Loucy (cell line): ENCODE measurements at regions not wholly inside any gene's neighbourhood (a gene's known extent, or its start where the extent isn't known, plus 50 kb on each side); places are given as distances from the start of the nearest gene placed in this dataset.

Source experiments
- H2AFZ ChIP-seq: fragments of 200-600 bp; sonication (generic); 2 replicates; pipeline ENCODE4 v1.6.0; 2016; ENCODE audit warnings: antibody characterized with exemption, mild to moderate bottlenecking, low read length, moderate library complexity
- H3F3A ChIP-seq: fragments of 200-600 bp; 2 replicates; pipeline ENCODE4 v1.6.0; 2016; ENCODE audit warnings: antibody characterized with exemption, low read depth, mild to moderate bottlenecking
- H3K27me3 ChIP-seq: fragments of 200-600 bp; sonication (generic); 2 replicates; pipeline ENCODE4 v1.6.1; 2014; ENCODE audit warnings: low read length, mild to moderate bottlenecking; ENCODE audit not compliant: insufficient read depth, poor library complexity, severe bottlenecking
- H3K36me3 ChIP-seq: fragments of 200-600 bp; sonication (generic); 2 replicates; pipeline ENCODE4 v1.6.1; 2016; ENCODE audit warnings: low read length; ENCODE audit not compliant: insufficient read depth
- H3K4me1 ChIP-seq: fragments of 200-600 bp; sonication (generic); 2 replicates; pipeline ENCODE4 v1.5.1; 2014; ENCODE audit warnings: low read length, mild to moderate bottlenecking; ENCODE audit not compliant: insufficient read depth, poor library complexity, severe bottlenecking
- H3K4me2 ChIP-seq: fragments of 200-600 bp; sonication (generic); 2 replicates; pipeline ENCODE4 v1.6.0; 2014; ENCODE audit warnings: antibody characterized with exemption, low read length, low read depth, mild to moderate bottlenecking; ENCODE audit not compliant: poor library complexity, severe bottlenecking
- H3K4me3 ChIP-seq: fragments of 200-600 bp; sonication (generic); 2 replicates; pipeline ENCODE4 v1.5.1; 2014; ENCODE audit warnings: low read length, mild to moderate bottlenecking, mixed read lengths; ENCODE audit not compliant: poor library complexity, severe bottlenecking
- H3K79me2 ChIP-seq: fragments of 200-600 bp; sonication (generic); 2 replicates; pipeline ENCODE4 v1.6.1; 2014; ENCODE audit warnings: low read length; ENCODE audit not compliant: insufficient read depth
- H3K9ac ChIP-seq: fragments of 200-600 bp; sonication (generic); 2 replicates; pipeline ENCODE4 v1.6.0; 2014; ENCODE audit warnings: mild to moderate bottlenecking, low read depth, low read length, moderate library complexity; ENCODE audit not compliant: poor library complexity, severe bottlenecking
- H3K9me2 ChIP-seq: fragments of 200-600 bp; sonication (generic); replicated peaks from 2 replicates; pipeline ENCODE4 v1.6.1; 2016; ENCODE audit warnings: low read depth, low read length, mixed read lengths
- H3K9me3 ChIP-seq: fragments of 200-600 bp; sonication (generic); 2 replicates; pipeline ENCODE4 v1.6.1; 2014; ENCODE audit warnings: mild to moderate bottlenecking, antibody characterized with exemption, low read length, low read depth; ENCODE audit not compliant: insufficient read depth
- H4K20me1 ChIP-seq: fragments of 200-600 bp; sonication (generic); 2 replicates; pipeline ENCODE4 v1.6.0; 2014; ENCODE audit warnings: antibody characterized with exemption, low read length, mild to moderate bottlenecking; ENCODE audit not compliant: insufficient read depth, poor library complexity, severe bottlenecking
- EZH2phosphoT487 ChIP-seq: fragments of 200-600 bp; IDR thresholded peaks from 2 replicates; pipeline ENCODE4 v1.6.1; 2018; ENCODE audit warnings: antibody characterized with exemption, mild to moderate bottlenecking, moderate library complexity, borderline replicate concordance
- TF ChIP-seq, protein P1 (sequence below): fragments of 200-600 bp; sonication (generic); conservative IDR thresholded peaks from 2 replicates; pipeline ENCODE4 v1.5.1; 2014; ENCODE audit warnings: mild to moderate bottlenecking, antibody characterized with exemption, low read length

- H3K79me2 ChIP-seq, result no peaks in the 10 kb centered on the region
- no peak overlapping the region for H3K4me2 ChIP-seq
- H3K9me3 ChIP-seq, result no peaks in the 10 kb centered on the region
- H3K4me1 ChIP-seq, result no peaks in the 10 kb centered on the region
- no peaks in the 10 kb centered on the region for H3K27me3 ChIP-seq
- H3F3A ChIP-seq, result no peaks in the 10 kb centered on the region
- H4K20me1 ChIP-seq, result no peaks in the 10 kb centered on the region
- no peak overlapping the region for H3K9ac ChIP-seq
- H3K9me2 ChIP-seq, result no peaks in the 10 kb centered on the region
- no peak for TF ChIP-seq EZH2phosphoT487
- TF ChIP-seq, protein P1, sequence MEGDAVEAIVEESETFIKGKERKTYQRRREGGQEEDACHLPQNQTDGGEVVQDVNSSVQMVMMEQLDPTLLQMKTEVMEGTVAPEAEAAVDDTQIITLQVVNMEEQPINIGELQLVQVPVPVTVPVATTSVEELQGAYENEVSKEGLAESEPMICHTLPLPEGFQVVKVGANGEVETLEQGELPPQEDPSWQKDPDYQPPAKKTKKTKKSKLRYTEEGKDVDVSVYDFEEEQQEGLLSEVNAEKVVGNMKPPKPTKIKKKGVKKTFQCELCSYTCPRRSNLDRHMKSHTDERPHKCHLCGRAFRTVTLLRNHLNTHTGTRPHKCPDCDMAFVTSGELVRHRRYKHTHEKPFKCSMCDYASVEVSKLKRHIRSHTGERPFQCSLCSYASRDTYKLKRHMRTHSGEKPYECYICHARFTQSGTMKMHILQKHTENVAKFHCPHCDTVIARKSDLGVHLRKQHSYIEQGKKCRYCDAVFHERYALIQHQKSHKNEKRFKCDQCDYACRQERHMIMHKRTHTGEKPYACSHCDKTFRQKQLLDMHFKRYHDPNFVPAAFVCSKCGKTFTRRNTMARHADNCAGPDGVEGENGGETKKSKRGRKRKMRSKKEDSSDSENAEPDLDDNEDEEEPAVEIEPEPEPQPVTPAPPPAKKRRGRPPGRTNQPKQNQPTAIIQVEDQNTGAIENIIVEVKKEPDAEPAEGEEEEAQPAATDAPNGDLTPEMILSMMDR, result no peak
- H3K4me3 ChIP-seq, result no peak overlapping the region
- H2AFZ ChIP-seq, result no peak overlapping the region
- H3K36me3 ChIP-seq, result no peaks in the 10 kb centered on the region
These were observed 157.0 kb upstream of the CDH11 start for GRCh38 chr16:65278874-65279273.

- Histone ChIP-seq H3K36me3 (no peaks in the 10 kb centered on the region), H3K4me3 (no peak overlapping the region), H3K4me1 (no peaks in the 10 kb centered on the region), H3K9ac (no peak overlapping the region), H3K27me3 (no peaks in the 10 kb centered on the region), H3K79me2 (no peaks in the 10 kb centered on the region), H3K4me2 (no peak overlapping the region), H4K20me1 (no peaks in the 10 kb centered on the region), H3K9me3 (no peaks in the 10 kb centered on the region), H2AFZ (no peak overlapping the region), H3F3A (no peaks in the 10 kb centered on the region), H3K9me2 (no peaks in the 10 kb centered on the region)
- TF ChIP-seq, protein P1, result no peak
- no peak for TF ChIP-seq EZH2phosphoT487
These were observed 152.7 kb upstream of the CDH11 start for GRCh38 chr16:65274566-65274965.

GRCh38 chr16:65272699-65273414 is 151.0 kb upstream of the CDH11 start:
- Histone ChIP-seq H3K9ac (no peak overlapping the region), H3K9me3 (no peaks in the 10 kb centered on the region), H3K9me2 (no peaks in the 10 kb centered on the region), H3K36me3 (no peaks in the 10 kb centered on the region), H3K4me2 (no peak overlapping the region), H3K79me2 (no peaks in the 10 kb centered on the region), H3K4me3 (no peak overlapping the region), H3F3A (no peaks in the 10 kb centered on the region), H2AFZ (no peak overlapping the region), H3K27me3 (no peaks in the 10 kb centered on the region), H3K4me1 (no peaks in the 10 kb centered on the region), H4K20me1 (no peaks in the 10 kb centered on the region)
- no peak for TF ChIP-seq EZH2phosphoT487
- TF ChIP-seq, protein P1, result no peak
